ENCODE measurements at regions not wholly inside any gene's neighbourhood (a gene's known extent, or its start where the extent isn't known, plus 50 kb on each side); places are given as distances from the start of the nearest gene placed in this dataset.

DNA sequence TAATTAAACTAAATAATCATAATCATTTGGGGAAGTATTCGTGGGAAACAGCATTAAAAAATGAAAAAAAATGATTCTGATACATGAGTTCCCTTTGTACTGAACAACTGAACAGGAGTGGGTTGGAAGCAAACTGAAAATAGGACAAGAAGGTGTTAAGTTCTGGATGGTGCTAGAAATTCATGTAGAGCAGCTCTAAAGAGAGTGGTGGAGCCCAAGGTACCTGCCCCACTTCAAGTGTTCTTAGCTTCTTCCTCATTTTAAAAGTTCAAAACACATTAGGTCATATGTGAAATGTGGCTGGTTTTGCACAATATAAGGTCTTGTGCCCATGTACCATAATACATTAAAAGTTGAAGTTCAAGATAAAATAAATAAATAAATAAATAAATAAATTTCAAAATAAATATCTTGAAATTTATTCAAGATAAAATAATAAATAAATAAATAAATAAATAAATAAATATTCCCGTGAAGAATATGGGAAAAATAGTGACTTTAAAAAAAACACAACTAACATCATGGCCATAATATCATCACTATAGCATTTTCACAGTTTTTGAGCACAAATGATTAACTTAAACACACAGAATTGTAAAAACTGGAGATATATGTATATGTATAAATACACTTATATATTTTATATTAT lies 191.5 kb upstream of the PRKD1 start:
- Histone ChIP-seq H3K9ac (ENCODE audit: low read depth, low read length) (no peak overlapping the region), H3K36me3 (ENCODE audit: control insufficient read depth, insufficient read depth, low read length) (no peaks in the 10 kb centered on the region), H3K27me3 (ENCODE audit: control insufficient read depth, insufficient read depth, low read length) (peaks cover 2% of the 10 kb centered on the region; the same call in 1 of the 2 replicates), H3K4me3 (ENCODE audit: low read depth, low read length) (no peak overlapping the region), H3K27ac (ENCODE audit: low read depth, low read length) (no peak overlapping the region), H3K9me3 (ENCODE audit: control insufficient read depth, insufficient read depth, low read length) (no peaks in the 10 kb centered on the region), H3K4me1 (ENCODE audit: control insufficient read depth, insufficient read depth, low read length) (peaks cover 11% of the 10 kb centered on the region)

DNA sequence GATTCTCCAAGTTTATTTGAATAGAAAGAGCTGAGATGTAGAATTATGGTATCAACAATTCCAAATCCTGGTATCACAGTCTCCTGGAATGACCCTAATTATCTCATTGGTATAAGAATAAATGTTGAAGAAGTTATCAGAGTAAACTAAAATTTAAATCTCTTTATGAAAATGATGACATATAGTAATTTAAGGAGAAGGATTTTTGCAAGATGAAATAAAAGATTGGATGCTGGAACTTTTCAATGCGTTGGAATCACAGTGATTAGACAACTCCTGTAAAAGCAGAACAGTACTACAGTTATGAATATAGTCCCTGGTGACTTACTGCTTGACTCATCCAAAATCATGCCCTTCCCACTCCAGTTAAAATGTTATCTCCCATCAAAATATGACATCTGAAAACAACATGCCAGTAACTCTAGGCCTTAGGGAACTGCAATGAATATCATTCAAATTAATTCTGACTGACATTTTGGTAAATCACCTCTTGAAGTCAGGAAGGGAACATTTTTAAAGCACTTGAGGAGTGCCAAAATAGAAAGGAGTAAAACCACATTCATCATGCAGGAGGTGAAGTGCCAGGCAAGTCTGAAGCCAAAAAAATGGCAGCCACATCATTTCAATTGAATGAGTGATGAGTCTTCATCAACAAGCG lies 197.8 kb upstream of the PRKD1 start:
- no peaks in the 10 kb centered on the region for H3K36me3 ChIP-seq (ENCODE audit: control insufficient read depth, insufficient read depth, low read length)
- H3K27me3 ChIP-seq (ENCODE audit: control insufficient read depth, insufficient read depth, low read length), result no peaks in the 10 kb centered on the region
- H3K9ac ChIP-seq (ENCODE audit: low read depth, low read length), result no peak overlapping the region
- H3K9me3 ChIP-seq (ENCODE audit: control insufficient read depth, insufficient read depth, low read length), result no peaks in the 10 kb centered on the region
- peaks cover 4% of the 10 kb centered on the region; the same call in 1 of the 2 replicates for H3K4me1 ChIP-seq (ENCODE audit: control insufficient read depth, insufficient read depth, low read length)
- H3K4me3 ChIP-seq (ENCODE audit: low read depth, low read length), result no peak overlapping the region
- H3K27ac ChIP-seq (ENCODE audit: low read depth, low read length), result no peak overlapping the region

GRCh38 chr14:30129807-30130206 lies 202.2 kb upstream of the PRKD1 start:
- Histone ChIP-seq H3K4me1 (ENCODE audit: control insufficient read depth, insufficient read depth, low read length) (peaks cover 4% of the 10 kb centered on the region; the same call in 1 of the 2 replicates), H3K4me3 (ENCODE audit: low read depth, low read length) (no peak overlapping the region), H3K36me3 (ENCODE audit: control insufficient read depth, insufficient read depth, low read length) (no peaks in the 10 kb centered on the region)

GRCh38 chr14:30131581-30132097 lies 204.0 kb upstream of the PRKD1 start:
- no peak overlapping the region for H3K4me3 ChIP-seq (ENCODE audit: low read depth, low read length)
- H3K9ac ChIP-seq (ENCODE audit: low read depth, low read length), result no peak overlapping the region
- no peaks in the 10 kb centered on the region for H3K27me3 ChIP-seq (ENCODE audit: control insufficient read depth, insufficient read depth, low read length)
- H3K36me3 ChIP-seq (ENCODE audit: control insufficient read depth, insufficient read depth, low read length), result no peaks in the 10 kb centered on the region
- H3K9me3 ChIP-seq (ENCODE audit: control insufficient read depth, insufficient read depth, low read length), result no peaks in the 10 kb centered on the region
- peaks cover 4% of the 10 kb centered on the region; the same call in 1 of the 2 replicates for H3K4me1 ChIP-seq (ENCODE audit: control insufficient read depth, insufficient read depth, low read length)
- no peak overlapping the region for H3K27ac ChIP-seq (ENCODE audit: low read depth, low read length)

More at GRCh38 chr14:30129807-30130206, 202.2 kb upstream of the PRKD1 start:
- H3K9me3 ChIP-seq (ENCODE audit: control insufficient read depth, insufficient read depth, low read length), result no peaks in the 10 kb centered on the region
- H3K9ac ChIP-seq (ENCODE audit: low read depth, low read length), result no peak overlapping the region
- no peaks in the 10 kb centered on the region for H3K27me3 ChIP-seq (ENCODE audit: control insufficient read depth, insufficient read depth, low read length)
- no peak overlapping the region for H3K27ac ChIP-seq (ENCODE audit: low read depth, low read length)

DNA sequence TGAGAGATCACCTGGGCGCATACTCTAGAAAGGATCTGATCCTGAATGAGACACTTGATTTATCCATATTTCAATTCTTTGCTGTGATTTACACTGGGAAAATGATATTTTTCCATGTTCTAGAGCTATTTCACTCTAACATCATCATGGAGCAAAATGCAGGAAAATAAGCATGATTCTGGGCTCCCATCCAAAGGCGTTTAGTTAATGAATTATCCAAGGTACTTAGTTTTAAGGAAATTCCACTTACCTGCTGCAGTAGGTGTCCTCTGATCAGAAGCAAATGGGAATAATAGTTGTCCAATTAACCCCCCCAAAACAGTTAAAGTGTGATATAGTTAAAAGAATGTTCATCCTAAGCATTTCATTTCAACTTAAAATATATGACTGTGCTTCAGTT lies 204.5 kb upstream of the PRKD1 start:
- no peak overlapping the region for H3K27ac ChIP-seq (ENCODE audit: low read depth, low read length)
- H3K9me3 ChIP-seq (ENCODE audit: control insufficient read depth, insufficient read depth, low read length), result no peaks in the 10 kb centered on the region
- H3K9ac ChIP-seq (ENCODE audit: low read depth, low read length), result no peak overlapping the region
- H3K36me3 ChIP-seq (ENCODE audit: control insufficient read depth, insufficient read depth, low read length), result no peaks in the 10 kb centered on the region
- H3K27me3 ChIP-seq (ENCODE audit: control insufficient read depth, insufficient read depth, low read length), result no peaks in the 10 kb centered on the region
- peaks cover 4% of the 10 kb centered on the region; the same call in 1 of the 2 replicates for H3K4me1 ChIP-seq (ENCODE audit: control insufficient read depth, insufficient read depth, low read length)
- no peak overlapping the region for H3K4me3 ChIP-seq (ENCODE audit: low read depth, low read length)

DNA sequence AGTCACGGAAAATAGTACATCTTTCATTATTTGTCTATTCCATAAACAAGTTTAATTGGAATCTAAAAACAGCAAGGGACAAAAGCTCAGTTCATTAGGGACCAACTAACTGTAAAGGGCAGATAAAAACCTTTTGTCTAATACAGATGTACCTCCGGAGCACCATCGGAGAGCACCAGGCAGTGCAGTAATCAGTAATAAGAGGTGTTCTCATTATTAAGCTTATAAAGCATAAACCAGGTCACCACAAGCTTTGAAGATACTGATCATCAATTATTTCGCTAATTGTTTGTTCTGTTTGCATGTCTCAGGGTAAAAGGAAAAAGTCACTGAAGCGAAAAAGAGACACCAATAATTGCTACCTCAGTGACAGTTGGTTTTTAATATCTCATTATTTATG lies 207.3 kb upstream of the PRKD1 start:
- H3K9ac ChIP-seq (ENCODE audit: low read depth, low read length), result no peak overlapping the region
- H3K36me3 ChIP-seq (ENCODE audit: control insufficient read depth, insufficient read depth, low read length), result no peaks in the 10 kb centered on the region
- H3K9me3 ChIP-seq (ENCODE audit: control insufficient read depth, insufficient read depth, low read length), result no peaks in the 10 kb centered on the region
- no peaks in the 10 kb centered on the region for H3K27me3 ChIP-seq (ENCODE audit: control insufficient read depth, insufficient read depth, low read length)
- no peak overlapping the region for H3K4me3 ChIP-seq (ENCODE audit: low read depth, low read length)
- peaks cover 1% of the 10 kb centered on the region; the same call in 1 of the 2 replicates for H3K4me1 ChIP-seq (ENCODE audit: control insufficient read depth, insufficient read depth, low read length)
- no peak overlapping the region for H3K27ac ChIP-seq (ENCODE audit: low read depth, low read length)

DNA sequence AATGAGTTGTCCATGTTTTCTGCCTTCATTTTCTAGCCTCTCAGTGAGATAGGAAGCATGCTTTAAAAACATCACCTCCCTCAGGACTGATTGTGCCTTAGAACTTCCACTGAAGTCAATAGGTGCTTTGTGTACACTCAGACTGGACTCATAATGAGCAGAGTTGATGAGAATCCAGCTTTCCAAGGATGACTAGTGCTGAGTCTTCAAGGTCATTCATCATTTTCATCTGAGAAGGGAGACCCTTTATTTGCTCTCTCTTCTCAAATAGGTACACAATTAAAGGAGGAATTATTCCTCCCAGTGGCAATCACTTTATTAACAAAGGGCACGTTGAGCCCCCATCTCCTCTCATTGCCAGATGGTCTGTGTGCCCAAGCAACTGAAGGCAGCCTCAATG lies 210.9 kb upstream of the PRKD1 start:
- Histone ChIP-seq H3K27me3 (ENCODE audit: control insufficient read depth, insufficient read depth, low read length) (no peaks in the 10 kb centered on the region), H3K27ac (ENCODE audit: low read depth, low read length) (no peak overlapping the region), H3K9me3 (ENCODE audit: control insufficient read depth, insufficient read depth, low read length) (no peaks in the 10 kb centered on the region), H3K9ac (ENCODE audit: low read depth, low read length) (no peak overlapping the region), H3K36me3 (ENCODE audit: control insufficient read depth, insufficient read depth, low read length) (no peaks in the 10 kb centered on the region), H3K4me3 (ENCODE audit: low read depth, low read length) (no peak overlapping the region), H3K4me1 (ENCODE audit: control insufficient read depth, insufficient read depth, low read length) (no peaks in the 10 kb centered on the region)

GRCh38 chr14:30142216-30142615 lies 214.6 kb upstream of the PRKD1 start:
- H3K4me3 ChIP-seq (ENCODE audit: low read depth, low read length), result no peak overlapping the region
- no peaks in the 10 kb centered on the region for H3K4me1 ChIP-seq (ENCODE audit: control insufficient read depth, insufficient read depth, low read length)
- no peaks in the 10 kb centered on the region for H3K27me3 ChIP-seq (ENCODE audit: control insufficient read depth, insufficient read depth, low read length)
- no peaks in the 10 kb centered on the region for H3K9me3 ChIP-seq (ENCODE audit: control insufficient read depth, insufficient read depth, low read length)
- H3K36me3 ChIP-seq (ENCODE audit: control insufficient read depth, insufficient read depth, low read length), result no peaks in the 10 kb centered on the region
- H3K27ac ChIP-seq (ENCODE audit: low read depth, low read length), result no peak overlapping the region
- H3K9ac ChIP-seq (ENCODE audit: low read depth, low read length), result no peak overlapping the region

DNA sequence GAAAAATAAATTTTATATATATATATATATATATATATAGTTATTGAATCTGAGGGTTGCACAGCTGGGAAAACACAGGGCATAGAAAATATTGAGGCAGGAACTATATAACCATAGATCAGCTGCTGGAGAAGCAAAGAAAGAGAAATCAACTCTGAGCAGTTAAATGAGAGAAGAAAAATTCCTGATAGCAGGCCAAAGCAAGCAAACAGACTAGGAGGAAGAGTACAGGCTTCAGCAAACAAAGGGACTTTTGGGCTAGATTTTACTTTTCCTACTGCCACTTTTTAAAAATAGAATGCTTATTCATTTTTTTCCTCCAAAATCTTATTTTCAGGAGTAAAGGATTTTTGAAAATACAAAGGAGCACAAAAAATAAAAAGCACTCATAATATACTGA lies 216.0 kb upstream of the PRKD1 start:
- Histone ChIP-seq H3K27me3 (ENCODE audit: control insufficient read depth, insufficient read depth, low read length) (no peaks in the 10 kb centered on the region), H3K9ac (ENCODE audit: low read depth, low read length) (no peak overlapping the region), H3K4me3 (ENCODE audit: low read depth, low read length) (no peak overlapping the region), H3K36me3 (ENCODE audit: control insufficient read depth, insufficient read depth, low read length) (no peaks in the 10 kb centered on the region), H3K27ac (ENCODE audit: low read depth, low read length) (no peak overlapping the region), H3K4me1 (ENCODE audit: control insufficient read depth, insufficient read depth, low read length) (no peaks in the 10 kb centered on the region), H3K9me3 (ENCODE audit: control insufficient read depth, insufficient read depth, low read length) (no peaks in the 10 kb centered on the region)

DNA sequence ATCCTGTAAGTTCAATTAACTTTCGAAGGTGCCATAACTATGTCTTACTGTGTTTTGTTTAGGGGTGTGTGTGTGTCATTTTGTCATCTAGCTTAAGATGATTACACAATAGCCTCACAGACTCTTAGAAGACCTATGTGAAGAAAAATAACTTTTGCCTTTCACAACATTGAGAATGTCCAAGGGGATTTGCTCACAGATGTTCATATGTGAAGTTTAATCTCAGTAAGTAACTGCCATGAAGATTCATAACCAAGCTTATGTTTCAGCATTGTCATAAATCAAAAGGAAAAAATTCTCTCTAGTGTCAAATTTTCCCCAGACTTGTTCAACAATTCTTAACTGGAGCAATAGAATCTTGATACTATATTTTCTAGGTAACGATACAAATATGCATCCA lies 226.1 kb upstream of the PRKD1 start:
- no peaks in the 10 kb centered on the region for H3K27me3 ChIP-seq (ENCODE audit: control insufficient read depth, insufficient read depth, low read length)
- H3K9me3 ChIP-seq (ENCODE audit: control insufficient read depth, insufficient read depth, low read length), result no peaks in the 10 kb centered on the region
- H3K27ac ChIP-seq (ENCODE audit: low read depth, low read length), result no peak overlapping the region
- no peaks in the 10 kb centered on the region for H3K36me3 ChIP-seq (ENCODE audit: control insufficient read depth, insufficient read depth, low read length)
- no peak overlapping the region for H3K9ac ChIP-seq (ENCODE audit: low read depth, low read length)
- H3K4me3 ChIP-seq (ENCODE audit: low read depth, low read length), result no peak overlapping the region
- peaks cover 13% of the 10 kb centered on the region for H3K4me1 ChIP-seq (ENCODE audit: control insufficient read depth, insufficient read depth, low read length)

DNA sequence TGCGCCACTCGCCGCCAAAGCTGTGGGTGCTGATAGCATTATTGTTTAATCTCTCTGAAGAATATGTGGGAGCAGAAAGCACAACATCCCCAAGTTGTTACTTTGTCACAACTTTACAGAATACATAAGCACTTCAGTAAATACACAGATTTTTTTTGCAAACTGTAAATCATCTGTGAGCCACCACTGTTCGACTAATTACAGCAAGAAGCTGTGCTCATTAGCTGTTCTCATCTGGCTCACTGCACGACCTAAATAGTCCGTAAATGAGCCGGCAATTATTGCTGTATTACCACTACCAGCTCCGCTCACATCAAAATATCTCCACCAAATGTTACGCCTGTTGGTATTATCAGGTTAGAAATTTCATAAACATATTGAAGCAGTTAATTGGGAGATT lies 228.9 kb upstream of the PRKD1 start:
- Histone ChIP-seq H3K9me3 (ENCODE audit: control insufficient read depth, insufficient read depth, low read length) (no peaks in the 10 kb centered on the region), H3K27me3 (ENCODE audit: control insufficient read depth, insufficient read depth, low read length) (no peaks in the 10 kb centered on the region), H3K36me3 (ENCODE audit: control insufficient read depth, insufficient read depth, low read length) (no peaks in the 10 kb centered on the region), H3K4me3 (ENCODE audit: low read depth, low read length) (no peak overlapping the region), H3K27ac (ENCODE audit: low read depth, low read length) (no peak overlapping the region), H3K9ac (ENCODE audit: low read depth, low read length) (no peak overlapping the region), H3K4me1 (ENCODE audit: control insufficient read depth, insufficient read depth, low read length) (peaks cover 13% of the 10 kb centered on the region)
